K562 (cell line): ENCODE measurements at regions not wholly inside any gene's neighbourhood (a gene's known extent, or its start where the extent isn't known, plus 50 kb on each side); places are given as distances from the start of the nearest gene placed in this dataset.
"Not testable (repeated sequence)": the region's sequence is repeated elsewhere in the genome, so short reads cannot be mapped to it uniquely, and the experiment has no call there.

Experiments
- FOXK2 ChIP-seq, 2 experiments: fragments of 450-650 bp; IDR thresholded peaks in 1 of 2; conservative IDR thresholded peaks in 1 of 2; 2 replicates each; pipeline ENCODE4 v1.6.1; 2016; ENCODE audit warnings: low read depth in 2 of 2, mild to moderate bottlenecking in 1 of 2
- GATAD2A ChIP-seq: fragments of 450-650 bp; IDR thresholded peaks from 2 replicates; pipeline ENCODE4 v1.6.1; 2017
- IRF2 ChIP-seq: sonication (generic); formaldehyde crosslinking; IDR thresholded peaks from 2 replicates; pipeline ENCODE4 v1.8.1; 2022; ENCODE audit warnings: mild to moderate bottlenecking, missing genetic modification reagents
- TF ChIP-seq, protein P1 (sequence below), 3 experiments: IDR thresholded peaks in 2 of 3; conservative IDR thresholded peaks in 1 of 3; 2 replicates each; pipeline ENCODE4 v1.5.1; 2011 to 2012; ENCODE audit warnings: low read length in 3 of 3, mild to moderate bottlenecking in 3 of 3, control low read depth in 2 of 3, improper control_type of control experiment in 1 of 3, inconsistent platforms in 1 of 3, low read depth in 1 of 3, mixed read lengths in 1 of 3, moderate library complexity in 1 of 3; ENCODE audit not compliant: insufficient read depth in 2 of 3

DNA sequence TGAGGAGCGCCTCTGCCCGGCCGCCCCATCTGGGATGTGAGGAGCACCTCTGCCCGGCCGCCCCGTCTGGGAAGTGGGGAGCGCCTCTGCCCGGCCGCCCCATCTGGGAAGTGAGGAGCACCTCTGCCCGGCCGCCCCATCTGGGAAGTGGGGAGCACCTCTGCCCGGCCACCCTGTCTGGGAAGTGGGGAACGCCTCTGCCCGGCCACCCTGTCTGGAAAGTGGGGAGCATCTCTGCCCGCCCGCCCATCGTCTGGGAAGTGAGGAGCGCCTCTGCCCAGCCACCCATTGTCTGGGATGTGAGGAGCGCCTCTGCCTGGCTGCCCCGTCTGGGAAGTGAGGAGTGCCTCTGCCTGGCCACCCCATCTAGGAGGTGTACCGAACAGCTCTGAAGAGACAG is 788.1 kb downstream of the PLA2G4A start:
- not testable (repeated sequence) for TF ChIP-seq GATAD2A; IRF2 (CRISPR knock-in tag); FOXK2 (conservative IDR thresholded peaks at IDR 0.05 in 1 of 2, IDR thresholded peaks at IDR 0.05 in 1 of 2; ENCODE audit: low read depth in 2 of 2)
- TF ChIP-seq, protein P1, sequence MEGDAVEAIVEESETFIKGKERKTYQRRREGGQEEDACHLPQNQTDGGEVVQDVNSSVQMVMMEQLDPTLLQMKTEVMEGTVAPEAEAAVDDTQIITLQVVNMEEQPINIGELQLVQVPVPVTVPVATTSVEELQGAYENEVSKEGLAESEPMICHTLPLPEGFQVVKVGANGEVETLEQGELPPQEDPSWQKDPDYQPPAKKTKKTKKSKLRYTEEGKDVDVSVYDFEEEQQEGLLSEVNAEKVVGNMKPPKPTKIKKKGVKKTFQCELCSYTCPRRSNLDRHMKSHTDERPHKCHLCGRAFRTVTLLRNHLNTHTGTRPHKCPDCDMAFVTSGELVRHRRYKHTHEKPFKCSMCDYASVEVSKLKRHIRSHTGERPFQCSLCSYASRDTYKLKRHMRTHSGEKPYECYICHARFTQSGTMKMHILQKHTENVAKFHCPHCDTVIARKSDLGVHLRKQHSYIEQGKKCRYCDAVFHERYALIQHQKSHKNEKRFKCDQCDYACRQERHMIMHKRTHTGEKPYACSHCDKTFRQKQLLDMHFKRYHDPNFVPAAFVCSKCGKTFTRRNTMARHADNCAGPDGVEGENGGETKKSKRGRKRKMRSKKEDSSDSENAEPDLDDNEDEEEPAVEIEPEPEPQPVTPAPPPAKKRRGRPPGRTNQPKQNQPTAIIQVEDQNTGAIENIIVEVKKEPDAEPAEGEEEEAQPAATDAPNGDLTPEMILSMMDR (IDR thresholded peaks at IDR 0.05 in 2 of 3, conservative IDR thresholded peaks at IDR 0.05 in 1 of 3; ENCODE audit: insufficient read depth in 2 of 3, low read depth in 1 of 3, low read length in 3 of 3), result not testable (repeated sequence)
